Ramos (cell line): ENCODE measurements at regions not wholly inside any gene's neighbourhood (a gene's known extent, or its start where the extent isn't known, plus 50 kb on each side); places are given as distances from the start of the nearest gene placed in this dataset.
"Not testable (repeated sequence)": the region's sequence is repeated elsewhere in the genome, so short reads cannot be mapped to it uniquely, and the experiment has no call there.

Experiments
- in situ Hi-C: fragments of 300-500 bp; cut with MboI; formaldehyde crosslinking; loops from one replicate; pipeline ENCODE4 v1.14.3; 2022; ENCODE audit warnings: low sequenced_read_pairs; ENCODE audit not compliant: unreplicated experiment

DNA sequence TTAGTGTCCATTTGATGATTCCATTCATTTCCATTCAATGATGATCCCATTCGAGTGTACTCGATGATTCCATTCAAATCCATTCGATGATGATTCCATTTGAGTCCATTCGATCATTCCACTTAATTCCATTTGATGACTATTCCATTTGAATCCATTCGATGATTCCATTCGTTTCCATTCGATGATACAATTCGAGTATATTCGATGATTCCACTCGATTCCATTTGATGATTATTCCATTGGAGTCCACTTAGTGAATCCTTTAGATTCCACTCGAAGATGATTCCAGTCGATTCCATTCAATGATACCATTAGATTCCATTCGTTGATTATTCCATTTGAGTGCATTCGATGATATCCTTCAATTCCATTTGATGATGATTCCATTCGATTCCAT lies 277.0 kb downstream of the CCT8L2 start:
- in situ Hi-C loops, result not testable (repeated sequence)
